Mucosa of descending colon (tissue), 3 donors: ENCODE measurements at regions not wholly inside any gene's neighbourhood (a gene's known extent, or its start where the extent isn't known, plus 50 kb on each side); places are given as distances from the start of the nearest gene placed in this dataset.

Experiments used
- ATAC-seq: fragments of 200-7000 bp; cut with Tn5 transposase; one replicate; pipeline ENCODE4 v1.9.1; 2020; ENCODE audit warnings: mild to moderate bottlenecking, moderate library complexity
- DNase-seq, 3 donors: peaks; one replicate each; pipeline ENCODE4 v3.0.0-alpha.2; 2020
- H3K36me3 ChIP-seq: fragments of 200-600 bp; one replicate; pipeline ENCODE4 v1.8.0; 2021; ENCODE audit warnings: low read depth, mild to moderate bottlenecking
- H3K4me1 ChIP-seq: fragments of 200-600 bp; one replicate; pipeline ENCODE4 v1.8.0; 2021; ENCODE audit warnings: low read depth, mild to moderate bottlenecking
- H3K4me3 ChIP-seq: fragments of 200-600 bp; one replicate; pipeline ENCODE4 v1.8.0; 2021; ENCODE audit warnings: mild to moderate bottlenecking
- H3K9me3 ChIP-seq: fragments of 200-600 bp; one replicate; pipeline ENCODE4 v1.8.0; 2021; ENCODE audit warnings: mild to moderate bottlenecking
- CTCF ChIP-seq: fragments of 200-600 bp; IDR thresholded peaks from one replicate; pipeline ENCODE4 v1.8.0; 2022; ENCODE audit warnings: antibody characterized with exemption, mild to moderate bottlenecking
- intact Hi-C, 2 donors: fragments of 100-400 bp; cut with DNase I in 1 of 2; cut with micrococcal nuclease in 1 of 2; formaldehyde crosslinking; loops; one replicate each; pipeline versions ENCODE4 v1.11.0 to v1.11.1; 2022; cut with DNase I, micrococcal nuclease
- donor health status: DM: no; HTN: no; CAD: no; lungs with moderate emphysema.
- donor health status: DM: no; HTN: no; CAD: no.
- donor health status: DM: no; HTN: yes; CAD: no.

GRCh38 chr17:5707482-5707881 is 123.2 kb upstream of the NLRP1 start:
- intact Hi-C loops, result loop anchor here in 1 of 2 donors (5.0 kb wide), 1 partner anchor 115 kb away; no protein-coding TSS in a partner anchor
- ATAC-seq (no peak), DNase-seq (no peak)

GRCh38 chr17:5708344-5708743 is 124.0 kb upstream of the NLRP1 start:
- no peaks in the 10 kb centered on the region for H3K9me3 ChIP-seq
- H3K4me3 ChIP-seq, result no peak overlapping the region
- intact Hi-C loops, result loop anchor here in 1 of 2 donors (5.0 kb wide), 1 partner anchor 116 kb away; no protein-coding TSS in a partner anchor
- TF ChIP-seq CTCF, result no peak
- ATAC-seq (no peak), DNase-seq (no peak)
- no peaks in the 10 kb centered on the region for H3K4me1 ChIP-seq
- H3K36me3 ChIP-seq, result no peaks in the 10 kb centered on the region

More at GRCh38 chr17:5707482-5707881, 123.2 kb upstream of the NLRP1 start:
- no peaks in the 10 kb centered on the region for H3K36me3 ChIP-seq
- no peak for TF ChIP-seq CTCF
- H3K4me1 ChIP-seq, result no peaks in the 10 kb centered on the region
- no peaks in the 10 kb centered on the region for H3K9me3 ChIP-seq
- no peak overlapping the region for H3K4me3 ChIP-seq

- H3K4me1 ChIP-seq, result no peaks in the 10 kb centered on the region
- no peaks in the 10 kb centered on the region for H3K36me3 ChIP-seq
- intact Hi-C loops, result no loop called here
- no peak for DNase-seq
- H3K9me3 ChIP-seq, result no peaks in the 10 kb centered on the region
- no peak for TF ChIP-seq CTCF
- ATAC-seq, result no peak
- no peak overlapping the region for H3K4me3 ChIP-seq
These were observed 127.0 kb upstream of the NLRP1 start for GRCh38 chr17:5711344-5711743.

GRCh38 chr17:5714993-5715392 is 130.7 kb upstream of the NLRP1 start:
- Histone ChIP-seq H3K4me1 (no peaks in the 10 kb centered on the region), H3K36me3 (no peaks in the 10 kb centered on the region), H3K9me3 (no peaks in the 10 kb centered on the region), H3K4me3 (no peak overlapping the region)
- no peak for DNase-seq
- TF ChIP-seq CTCF, result no peak
- intact Hi-C loops, result no loop called here
- ATAC-seq, result no peak

GRCh38 chr17:5715478-5715877 is 131.2 kb upstream of the NLRP1 start:
- no peaks in the 10 kb centered on the region for H3K36me3 ChIP-seq
- H3K9me3 ChIP-seq, result no peaks in the 10 kb centered on the region
- DNase-seq, result peak in 1 of 3 donors; percentile 19
- intact Hi-C loops, result no loop called here
- TF ChIP-seq CTCF, result no peak
- H3K4me1 ChIP-seq, result no peaks in the 10 kb centered on the region
- ATAC-seq, result no peak
- H3K4me3 ChIP-seq, result no peak overlapping the region

GRCh38 chr17:5718726-5719125 is 134.4 kb upstream of the NLRP1 start:
- Histone ChIP-seq H3K4me1 (no peaks in the 10 kb centered on the region), H3K9me3 (no peaks in the 10 kb centered on the region), H3K36me3 (no peaks in the 10 kb centered on the region), H3K4me3 (no peak overlapping the region)
- ATAC-seq (no peak), DNase-seq (no peak)
- intact Hi-C loops, result no loop called here
- TF ChIP-seq CTCF, result no peak
